ENCODE measurements at regions not wholly inside any gene's neighbourhood (a gene's known extent, or its start where the extent isn't known, plus 50 kb on each side); places are given as distances from the start of the nearest gene placed in this dataset.
"Not testable (repeated sequence)": the region's sequence is repeated elsewhere in the genome, so short reads cannot be mapped to it uniquely, and the experiment has no call there.

GRCh38 chr15:99464137-99464536, 101.6 kb upstream of the MEF2A start:
- WGBS, 2 donors = 90 to 91% methylated on average over 2 of the region's 2 CpGs
- no peaks in the 10 kb centered on the region for H3K9me3 ChIP-seq

GRCh38 chr15:99466701-99467337, 99.0 kb upstream of the MEF2A start:
- 75 to 78% methylated on average over 18 of the region's 18 CpGs for WGBS, 2 donors
- no peaks in the 10 kb centered on the region for H3K4me1 ChIP-seq
- DNase-seq = no peak
- H3K36me3 ChIP-seq = no peaks in the 10 kb centered on the region
- H3K4me3 ChIP-seq (replicated peaks in 1 of 3) = no peak overlapping the region
- no peaks in the 10 kb centered on the region for H3K9me3 ChIP-seq
- H3K27ac ChIP-seq = no peak overlapping the region
- TF ChIP-seq, protein P1, sequence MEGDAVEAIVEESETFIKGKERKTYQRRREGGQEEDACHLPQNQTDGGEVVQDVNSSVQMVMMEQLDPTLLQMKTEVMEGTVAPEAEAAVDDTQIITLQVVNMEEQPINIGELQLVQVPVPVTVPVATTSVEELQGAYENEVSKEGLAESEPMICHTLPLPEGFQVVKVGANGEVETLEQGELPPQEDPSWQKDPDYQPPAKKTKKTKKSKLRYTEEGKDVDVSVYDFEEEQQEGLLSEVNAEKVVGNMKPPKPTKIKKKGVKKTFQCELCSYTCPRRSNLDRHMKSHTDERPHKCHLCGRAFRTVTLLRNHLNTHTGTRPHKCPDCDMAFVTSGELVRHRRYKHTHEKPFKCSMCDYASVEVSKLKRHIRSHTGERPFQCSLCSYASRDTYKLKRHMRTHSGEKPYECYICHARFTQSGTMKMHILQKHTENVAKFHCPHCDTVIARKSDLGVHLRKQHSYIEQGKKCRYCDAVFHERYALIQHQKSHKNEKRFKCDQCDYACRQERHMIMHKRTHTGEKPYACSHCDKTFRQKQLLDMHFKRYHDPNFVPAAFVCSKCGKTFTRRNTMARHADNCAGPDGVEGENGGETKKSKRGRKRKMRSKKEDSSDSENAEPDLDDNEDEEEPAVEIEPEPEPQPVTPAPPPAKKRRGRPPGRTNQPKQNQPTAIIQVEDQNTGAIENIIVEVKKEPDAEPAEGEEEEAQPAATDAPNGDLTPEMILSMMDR (IDR thresholded peaks at IDR 0.05) = no peak
- no peak for TF ChIP-seq POLR2A (IDR thresholded peaks at IDR 0.05)
- intact Hi-C loops (cut with DNase I) = no loop called here
- no peaks in the 10 kb centered on the region for H3K27me3 ChIP-seq

More at GRCh38 chr15:99464137-99464536, 101.6 kb upstream of the MEF2A start:
- Histone ChIP-seq H3K27ac (no peak overlapping the region), H3K4me3 (replicated peaks in 1 of 3) (no peak overlapping the region), H3K36me3 (no peaks in the 10 kb centered on the region), H3K4me1 (no peaks in the 10 kb centered on the region), H3K27me3 (no peaks in the 10 kb centered on the region)
- TF ChIP-seq POLR2A (IDR thresholded peaks at IDR 0.05) = no peak
- TF ChIP-seq, protein P1 (IDR thresholded peaks at IDR 0.05) = no peak
- no peak for DNase-seq
- intact Hi-C loops (cut with DNase I) = no loop called here

- H3K4me3 ChIP-seq (replicated peaks in 1 of 3) = no peak overlapping the region
- 88 to 89% methylated on average over 14 of the region's 14 CpGs for WGBS, 2 donors
- TF ChIP-seq, protein P1 (IDR thresholded peaks at IDR 0.05) = no peak
- no peak for TF ChIP-seq POLR2A (IDR thresholded peaks at IDR 0.05)
- H3K27ac ChIP-seq = no peak overlapping the region
- no peaks in the 10 kb centered on the region for H3K4me1 ChIP-seq
- no peak for DNase-seq
- no peaks in the 10 kb centered on the region for H3K27me3 ChIP-seq
- intact Hi-C loops (cut with DNase I) = no loop called here
- no peaks in the 10 kb centered on the region for H3K36me3 ChIP-seq
- no peaks in the 10 kb centered on the region for H3K9me3 ChIP-seq
These were observed 98.5 kb upstream of the MEF2A start for GRCh38 chr15:99467338-99467720.

DNA sequence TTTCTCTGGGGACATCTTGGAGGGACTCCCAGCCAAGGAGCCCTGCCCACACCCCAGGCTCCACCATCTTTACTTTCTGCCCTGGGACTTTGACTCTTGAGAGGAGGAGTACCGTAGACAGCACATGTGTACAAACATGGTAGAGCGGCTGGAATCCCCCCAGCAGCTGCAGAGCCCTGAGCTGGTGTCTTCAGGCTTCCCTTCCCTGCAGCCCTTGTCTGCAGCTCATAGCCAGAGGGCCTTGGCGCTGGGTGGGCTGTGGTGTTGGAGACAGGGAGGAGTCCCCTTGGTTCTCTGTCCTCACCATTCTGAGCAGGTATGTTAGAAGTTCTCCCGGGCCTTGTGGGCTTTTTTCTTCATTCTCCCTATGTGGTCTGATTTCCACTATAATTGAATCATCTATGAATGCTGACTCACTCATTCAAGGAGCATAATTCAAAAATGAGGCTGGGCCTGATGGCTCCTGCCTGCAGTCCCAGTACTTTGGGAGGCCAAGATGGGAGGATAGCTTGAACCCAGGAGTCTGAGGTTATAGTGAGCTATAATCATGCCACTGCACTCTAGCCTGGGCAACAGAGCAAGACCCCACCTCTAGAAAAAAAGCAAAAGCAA, 97.8 kb upstream of the MEF2A start:
- H3K4me3 ChIP-seq (replicated peaks in 1 of 3) = no peak overlapping the region
- no peak for DNase-seq
- no peaks in the 10 kb centered on the region for H3K36me3 ChIP-seq
- WGBS, 2 donors = 69 to 71% methylated on average over 4 of the region's 4 CpGs
- no peaks in the 10 kb centered on the region for H3K4me1 ChIP-seq
- no peak overlapping the region for H3K27ac ChIP-seq
- no peaks in the 10 kb centered on the region for H3K9me3 ChIP-seq
- intact Hi-C loops (cut with DNase I) = no loop called here
- no peak for TF ChIP-seq POLR2A (IDR thresholded peaks at IDR 0.05)
- TF ChIP-seq, protein P1 (IDR thresholded peaks at IDR 0.05) = no peak
- H3K27me3 ChIP-seq = no peaks in the 10 kb centered on the region

- 91 to 96% methylated on average over 3 of the region's 3 CpGs for WGBS, 2 donors
- H3K36me3 ChIP-seq; H3K4me3 ChIP-seq (replicated peaks in 1 of 3); H3K27ac ChIP-seq; H3K4me1 ChIP-seq; H3K9me3 ChIP-seq; DNase-seq; intact Hi-C loops (cut with DNase I); H3K27me3 ChIP-seq: not testable (repeated sequence)
These were observed 95.6 kb upstream of the MEF2A start for GRCh38 chr15:99470204-99470603.
